NCI-H1694 (cell line): ENCODE measurements at regions not wholly inside any gene's neighbourhood (a gene's known extent, or its start where the extent isn't known, plus 50 kb on each side); places are given as distances from the start of the nearest gene placed in this dataset.
"Not testable (repeated sequence)": the region's sequence is repeated elsewhere in the genome, so short reads cannot be mapped to it uniquely, and the experiment has no call there.

Source experiments
- DNase-seq: peaks from one replicate; lab custom pipeline; 2025; lab: John Stamatoyannopoulos, UW

- peak; percentile 56 for DNase-seq
These were observed 1689.5 kb upstream of the PCDH10 start for GRCh38 chr4:131459430-131460101.

DNA sequence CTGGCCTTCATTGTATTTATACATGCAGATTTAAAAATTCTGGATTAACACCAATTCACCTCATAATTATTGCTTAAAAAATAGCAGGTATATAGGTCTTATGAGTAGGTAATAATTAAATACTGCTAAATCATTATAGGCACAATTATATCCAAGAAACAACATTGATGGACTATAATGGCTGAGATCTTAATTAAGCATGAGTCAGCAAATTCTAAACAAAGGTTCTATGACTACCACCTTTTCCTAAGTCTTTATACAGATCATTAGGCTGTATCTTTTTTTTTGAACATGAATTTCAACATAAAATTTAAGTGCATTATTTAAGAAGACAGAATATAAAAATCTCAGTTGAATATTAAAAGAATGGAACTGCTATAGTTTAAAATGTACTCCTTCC lies 1678.7 kb upstream of the PCDH10 start:
- no peak for DNase-seq

- DNase-seq: no peak
These were observed 1660.3 kb upstream of the PCDH10 start for GRCh38 chr4:131488772-131489171.

- DNase-seq: not testable (repeated sequence)
These were observed 1652.9 kb upstream of the PCDH10 start for GRCh38 chr4:131496211-131496610.

- peak; percentile 62 for DNase-seq
These were observed 1649.8 kb upstream of the PCDH10 start for GRCh38 chr4:131499141-131499873.

GRCh38 chr4:131509521-131509920 lies 1639.6 kb upstream of the PCDH10 start:
- no peak for DNase-seq

GRCh38 chr4:131526686-131527085 lies 1622.4 kb upstream of the PCDH10 start:
- DNase-seq: no peak

DNA sequence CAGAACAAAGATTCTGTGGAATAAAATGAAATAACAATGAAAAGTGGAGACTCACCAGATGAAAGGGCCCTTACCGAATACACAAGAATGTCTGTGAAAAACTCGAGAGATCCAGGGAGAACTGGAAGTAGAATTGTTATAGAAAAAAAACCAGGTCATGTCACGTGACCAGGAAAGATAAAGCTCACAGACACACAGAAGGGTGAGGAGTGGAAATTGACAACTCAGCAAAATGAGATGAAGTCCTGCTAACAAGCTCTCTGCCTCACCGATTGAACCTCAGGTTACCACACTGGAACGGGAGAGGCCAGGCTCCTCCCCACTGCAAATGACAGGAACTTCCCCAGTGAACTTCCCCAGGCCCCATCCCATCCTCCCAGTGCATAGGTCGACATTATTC lies 1618.0 kb upstream of the PCDH10 start:
- DNase-seq: no peak

DNA sequence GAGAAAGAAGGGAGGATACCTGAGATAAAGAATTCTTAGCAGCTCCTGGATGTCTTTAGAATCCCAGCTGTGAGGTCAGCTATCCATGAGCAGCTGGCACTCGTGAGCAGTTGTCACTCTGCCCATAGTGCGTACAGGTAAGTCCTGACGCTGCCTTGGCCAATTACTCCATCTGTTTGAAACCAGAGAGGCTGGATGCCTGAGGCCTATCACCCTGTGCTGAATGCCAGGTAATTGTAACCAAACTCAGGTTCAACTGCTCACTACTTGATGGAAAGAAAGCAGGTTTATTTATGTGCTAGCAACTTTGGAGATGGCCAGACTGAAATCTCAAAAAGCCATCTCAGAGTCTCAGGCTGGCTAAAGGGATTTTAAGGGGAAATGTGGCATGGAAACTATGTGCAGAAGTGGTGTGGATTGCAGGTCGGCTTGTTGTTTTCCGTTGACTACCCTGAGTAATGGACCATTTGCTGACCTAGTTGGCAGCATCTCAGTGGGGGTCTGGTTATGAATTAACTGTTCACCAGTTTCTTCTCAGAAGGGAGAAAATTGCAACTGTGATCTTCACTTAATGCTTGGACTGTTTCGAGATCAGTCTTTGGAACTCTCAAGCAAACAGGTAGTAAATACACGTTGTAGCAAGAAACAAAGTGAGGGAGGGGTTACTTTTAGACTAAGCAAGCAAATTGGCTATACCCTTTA lies 1614.0 kb upstream of the PCDH10 start:
- no peak for DNase-seq

- DNase-seq: no peak
These were observed 1608.8 kb upstream of the PCDH10 start for GRCh38 chr4:131540256-131540655.

GRCh38 chr4:131547506-131547981 lies 1601.5 kb upstream of the PCDH10 start:
- no peak for DNase-seq

DNA sequence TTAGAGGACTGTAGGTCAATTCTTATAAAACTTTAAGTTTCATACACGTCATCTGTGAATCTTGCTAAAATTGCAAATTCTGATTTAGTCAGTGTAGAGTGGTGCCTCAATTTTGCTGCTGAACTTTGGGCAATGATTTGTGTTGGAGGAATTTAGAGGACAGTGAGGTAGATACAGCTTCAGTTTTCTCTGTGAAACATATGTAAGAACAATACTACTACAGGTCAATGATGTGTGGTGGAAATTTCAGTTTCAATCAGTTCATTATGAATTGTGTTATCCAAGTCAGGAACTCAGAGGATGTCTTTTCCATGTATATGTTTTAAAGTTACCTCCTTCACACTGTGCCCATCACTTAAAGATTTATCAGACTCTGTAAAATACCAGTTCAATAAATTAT lies 1597.8 kb upstream of the PCDH10 start:
- DNase-seq: no peak

GRCh38 chr4:131566026-131566425 lies 1583.1 kb upstream of the PCDH10 start:
- DNase-seq: no peak

DNA sequence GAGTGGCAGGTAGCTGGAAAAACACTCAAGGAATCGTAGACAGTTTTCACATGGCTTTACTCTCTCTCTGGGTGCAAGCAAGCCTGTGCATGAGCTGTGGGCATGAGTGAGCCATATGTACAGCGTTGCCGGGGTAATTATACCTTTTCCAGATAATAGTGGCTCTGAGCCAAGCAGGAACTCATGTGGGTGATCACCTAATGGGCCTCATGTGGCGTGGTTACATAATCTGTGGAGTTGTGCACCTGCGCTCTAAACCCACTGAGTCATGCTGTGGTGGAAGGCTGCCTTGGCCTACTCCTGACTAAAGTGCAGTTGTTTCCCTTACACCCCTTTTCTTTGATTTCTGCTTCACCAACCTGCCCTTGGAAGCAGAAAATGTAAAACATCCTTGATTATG lies 1564.5 kb upstream of the PCDH10 start:
- no peak for DNase-seq

DNA sequence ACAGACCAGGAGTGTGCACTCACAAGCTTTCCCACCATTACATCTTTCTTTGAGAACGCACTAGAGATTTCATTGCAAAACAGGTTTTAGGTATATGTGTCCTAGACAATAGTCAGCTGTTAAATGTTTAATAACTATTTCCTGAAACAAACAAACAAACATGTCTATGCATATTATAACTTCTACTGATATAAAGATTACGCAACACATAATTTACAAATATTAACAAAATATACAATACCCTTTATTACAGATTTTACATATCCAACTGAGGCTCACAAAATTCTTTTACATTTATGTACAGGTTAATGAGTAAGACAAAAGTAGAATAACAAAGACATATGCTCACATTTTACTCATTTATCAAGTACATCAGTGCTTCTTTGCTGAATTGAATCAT lies 1554.0 kb upstream of the PCDH10 start:
- no peak for DNase-seq

- no peak for DNase-seq
These were observed 1545.4 kb upstream of the PCDH10 start for GRCh38 chr4:131603705-131604104.

DNA sequence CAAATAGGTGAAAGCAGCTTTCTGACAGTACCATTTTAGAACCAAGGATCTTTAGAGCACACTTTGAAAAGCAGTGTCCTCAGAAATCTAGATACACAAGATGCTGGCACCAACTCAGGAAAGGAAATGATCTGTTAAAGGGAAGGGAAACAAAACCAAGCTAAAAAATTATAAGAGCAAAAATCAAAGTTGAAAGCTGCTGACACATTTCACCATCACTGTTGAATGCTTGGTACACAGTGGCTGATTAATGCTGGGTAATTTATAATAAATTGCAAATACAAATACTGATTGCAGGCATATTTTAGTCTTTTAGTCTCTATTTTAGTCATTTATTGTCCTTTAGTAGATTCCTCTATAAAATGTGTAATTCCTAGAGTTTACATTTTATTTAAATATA lies 1540.1 kb upstream of the PCDH10 start:
- no peak for DNase-seq

DNA sequence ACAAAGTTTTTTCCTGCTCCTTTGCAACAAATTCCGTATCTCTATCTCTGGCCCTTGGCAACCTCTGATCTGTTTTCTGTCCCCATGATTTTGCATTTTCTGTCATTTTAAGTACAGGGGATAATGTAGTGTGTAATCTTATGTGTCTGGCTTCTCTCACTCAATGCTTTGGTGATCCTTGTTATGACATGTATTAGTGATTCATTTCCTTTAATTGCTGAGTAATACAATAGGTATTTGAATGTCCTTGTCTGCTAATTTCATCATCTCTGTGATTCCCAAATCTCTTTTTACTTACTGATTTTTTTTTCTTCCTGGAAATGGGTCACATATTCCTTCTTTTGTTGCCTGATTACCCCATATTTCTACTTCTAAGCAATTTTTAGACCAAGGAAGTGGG lies 1538.6 kb upstream of the PCDH10 start:
- DNase-seq: not testable (repeated sequence)

DNA sequence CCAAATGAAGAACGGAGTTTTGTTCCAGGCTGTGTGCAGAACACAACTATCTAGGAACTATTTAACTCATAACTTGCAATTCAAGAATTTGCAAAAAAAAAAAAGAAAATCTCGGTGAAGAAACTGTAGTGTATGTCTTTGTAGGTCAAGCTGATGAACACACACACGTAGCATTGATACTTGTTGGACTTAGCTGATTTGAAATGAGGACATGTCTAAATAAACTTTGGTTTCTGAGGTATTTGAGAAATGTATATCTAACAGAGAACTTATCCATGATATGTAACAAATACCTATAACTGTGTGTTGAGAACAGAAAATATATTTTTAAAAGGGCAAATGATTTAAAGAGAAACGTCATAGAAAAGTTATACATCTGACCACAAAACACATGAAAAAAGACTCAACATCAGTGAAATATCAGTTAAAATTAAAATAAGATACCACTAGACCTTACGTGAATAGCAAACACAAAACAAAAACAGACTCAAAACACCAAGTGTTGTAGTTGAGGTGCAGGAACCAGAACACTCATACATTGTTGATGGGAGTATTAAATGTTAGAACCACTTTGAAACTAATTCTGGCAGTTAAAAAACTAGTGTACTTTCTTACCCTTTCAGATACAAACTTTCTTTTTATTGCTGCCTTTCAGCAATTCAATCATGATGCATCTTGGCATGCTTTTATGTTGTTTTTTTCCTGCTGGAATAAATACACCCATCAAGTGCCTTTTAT lies 1535.8 kb upstream of the PCDH10 start:
- no peak for DNase-seq

DNA sequence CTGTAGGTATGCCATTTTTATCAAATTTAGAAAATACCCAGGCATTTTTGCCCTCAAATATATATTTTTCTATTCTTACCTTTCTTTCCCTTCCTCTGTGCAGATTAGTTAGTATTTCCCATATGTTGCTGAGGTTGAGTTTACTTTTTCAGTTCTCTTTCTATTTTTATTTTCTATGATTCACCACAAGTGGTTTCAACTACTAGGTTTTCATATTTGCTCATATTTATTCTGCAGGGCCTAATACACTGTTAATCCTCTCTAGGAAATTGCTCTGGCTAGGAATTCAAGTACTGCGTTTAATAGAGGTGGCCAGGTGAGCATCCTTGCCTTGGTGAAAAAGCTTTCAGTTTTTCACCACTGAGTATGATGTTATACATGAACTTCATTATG lies 1535.3 kb upstream of the PCDH10 start:
- DNase-seq: no peak

- DNase-seq: no peak
These were observed 1516.2 kb upstream of the PCDH10 start for GRCh38 chr4:131632877-131633276.

GRCh38 chr4:131635191-131635590 lies 1513.9 kb upstream of the PCDH10 start:
- DNase-seq: no peak
